ENCODE measurements at regions not wholly inside any gene's neighbourhood (a gene's known extent, or its start where the extent isn't known, plus 50 kb on each side); places are given as distances from the start of the nearest gene placed in this dataset.

- TF ChIP-seq CUX1 (CRISPR knock-in tag; IDR thresholded peaks at IDR 0.05): 0 out of 2 replicates have a peak, but pooled peaks have one; percentile 35
- 0 out of 2 replicates have a peak, but pooled peaks have one; percentile 32 for TF ChIP-seq ZNF766 (CRISPR knock-in tag; conservative IDR thresholded peaks at IDR 0.05)
- TF ChIP-seq HDAC1 (IDR thresholded peaks at IDR 0.05): peak in 1 of 2 experiments; percentile 51; a peak in 1 of 4 replicates
- TF ChIP-seq RNF2 (IDR thresholded peaks at IDR 0.05): peak; percentile 57; the same call in 1 of the 2 replicates
- TF ChIP-seq CBFA2T3 (IDR thresholded peaks at IDR 0.05): peak; percentile 83
- TF ChIP-seq CXXC5 (CRISPR knock-in tag; IDR thresholded peaks at IDR 0.05): 0 out of 2 replicates have a peak, but pooled peaks have one; percentile 34
- peak; percentile 64 for TF ChIP-seq ZFX (CRISPR knock-in tag; IDR thresholded peaks at IDR 0.05)
- TF ChIP-seq CBFA2T2 (conservative IDR thresholded peaks at IDR 0.05): peak; percentile 73
- TF ChIP-seq STAT5A (IDR thresholded peaks at IDR 0.05; ENCODE audit: borderline replicate concordance, low read length): peak; percentile 15; the same call in 1 of the 2 replicates
- peak; percentile 37; the same call in 1 of the 2 replicates for TF ChIP-seq SPI1 (IDR thresholded peaks at IDR 0.05; ENCODE audit: borderline replicate concordance, low read depth, low read length)
- TF ChIP-seq FOXA3 (CRISPR knock-in tag; conservative IDR thresholded peaks at IDR 0.05 in 1 of 2, IDR thresholded peaks at IDR 0.05 in 1 of 2): peak; percentile 88 to 98
- peak; percentile 63; the same call in 1 of the 2 replicates for TF ChIP-seq L3MBTL2 (IDR thresholded peaks at IDR 0.05)
- TF ChIP-seq ZNF197 (CRISPR knock-in tag; IDR thresholded peaks at IDR 0.05; ENCODE audit: low read depth): peak; percentile 48; the same call in 1 of the 2 replicates
- TF ChIP-seq, protein P1, sequence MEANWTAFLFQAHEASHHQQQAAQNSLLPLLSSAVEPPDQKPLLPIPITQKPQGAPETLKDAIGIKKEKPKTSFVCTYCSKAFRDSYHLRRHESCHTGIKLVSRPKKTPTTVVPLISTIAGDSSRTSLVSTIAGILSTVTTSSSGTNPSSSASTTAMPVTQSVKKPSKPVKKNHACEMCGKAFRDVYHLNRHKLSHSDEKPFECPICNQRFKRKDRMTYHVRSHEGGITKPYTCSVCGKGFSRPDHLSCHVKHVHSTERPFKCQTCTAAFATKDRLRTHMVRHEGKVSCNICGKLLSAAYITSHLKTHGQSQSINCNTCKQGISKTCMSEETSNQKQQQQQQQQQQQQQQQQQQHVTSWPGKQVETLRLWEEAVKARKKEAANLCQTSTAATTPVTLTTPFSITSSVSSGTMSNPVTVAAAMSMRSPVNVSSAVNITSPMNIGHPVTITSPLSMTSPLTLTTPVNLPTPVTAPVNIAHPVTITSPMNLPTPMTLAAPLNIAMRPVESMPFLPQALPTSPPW (CRISPR knock-in tag; IDR thresholded peaks at IDR 0.05): 0 out of 2 replicates have a peak, but pooled peaks have one; percentile 21
- TF ChIP-seq EP400 (IDR thresholded peaks at IDR 0.05): peak; percentile 32; the same call in 1 of the 2 replicates
- peak; percentile 59 for TF ChIP-seq ARID1B (IDR thresholded peaks at IDR 0.05)
- TF ChIP-seq, protein P2, sequence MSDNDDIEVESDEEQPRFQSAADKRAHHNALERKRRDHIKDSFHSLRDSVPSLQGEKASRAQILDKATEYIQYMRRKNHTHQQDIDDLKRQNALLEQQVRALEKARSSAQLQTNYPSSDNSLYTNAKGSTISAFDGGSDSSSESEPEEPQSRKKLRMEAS (CRISPR knock-in tag; IDR thresholded peaks at IDR 0.05): peak; percentile 73
Measured at GRCh38 chr9:87785315-87785970, 59.5 kb downstream of the CTSL start (continued).
